Smooth muscle cell (in vitro differentiated cells): ENCODE measurements at regions not wholly inside any gene's neighbourhood (a gene's known extent, or its start where the extent isn't known, plus 50 kb on each side); places are given as distances from the start of the nearest gene placed in this dataset.

Experiments
- DNase-seq: peaks from one replicate; lab custom pipeline; 2025; ENCODE audit not compliant: unreplicated experiment; lab: John Stamatoyannopoulos, UW
- H2AFZ ChIP-seq: fragments of 200-600 bp; sonication (generic); 2 replicates; pipeline ENCODE4 v1.6.0; 2016; ENCODE audit warnings: antibody characterized with exemption, low read depth, mild to moderate bottlenecking
- H3F3A ChIP-seq: fragments of 200-600 bp; sonication (generic); 2 replicates; pipeline ENCODE4 v1.6.0; 2017; ENCODE audit warnings: antibody characterized with exemption, low read depth
- H3K27ac ChIP-seq: fragments of 200-600 bp; sonication (generic); 2 replicates; pipeline ENCODE4 v1.5.1; 2016; ENCODE audit warnings: low read depth, mild to moderate bottlenecking
- H3K27me3 ChIP-seq: fragments of 200-600 bp; sonication (generic); 2 replicates; pipeline ENCODE4 v1.6.1; 2016; ENCODE audit warnings: low read depth, mild to moderate bottlenecking
- H3K36me3 ChIP-seq: fragments of 200-600 bp; sonication (generic); 2 replicates; pipeline ENCODE4 v1.5.1; 2016; ENCODE audit warnings: low read depth
- H3K4me1 ChIP-seq: fragments of 200-600 bp; sonication (generic); 2 replicates; pipeline ENCODE4 v1.5.1; 2016; ENCODE audit warnings: low read depth
- H3K4me2 ChIP-seq: fragments of 200-600 bp; sonication (generic); 2 replicates; pipeline ENCODE4 v1.6.0; 2016; ENCODE audit warnings: mild to moderate bottlenecking
- H3K4me3 ChIP-seq: fragments of 200-600 bp; sonication (generic); 2 replicates; pipeline ENCODE4 v1.5.1; 2016; ENCODE audit warnings: mild to moderate bottlenecking
- H3K79me2 ChIP-seq: fragments of 200-600 bp; sonication (generic); 2 replicates; pipeline ENCODE4 v1.6.0; 2016; ENCODE audit warnings: low read depth, mild to moderate bottlenecking
- H3K9ac ChIP-seq: fragments of 200-600 bp; sonication (generic); 2 replicates; pipeline ENCODE4 v1.6.0; 2016; ENCODE audit warnings: low read depth
- H3K9me3 ChIP-seq: fragments of 200-600 bp; sonication (generic); replicated peaks from 2 replicates; pipeline ENCODE4 v1.5.1; 2016; ENCODE audit warnings: low read depth
- H4K20me1 ChIP-seq: fragments of 200-600 bp; sonication (generic); 2 replicates; pipeline ENCODE4 v1.6.0; 2016; ENCODE audit warnings: low read depth
- CTCF ChIP-seq: fragments of 200-600 bp; sonication (generic); IDR thresholded peaks from 2 replicates; pipeline ENCODE4 v1.5.1; 2017; ENCODE audit warnings: borderline replicate concordance, mild to moderate bottlenecking, antibody characterized with exemption; ENCODE audit not compliant: insufficient read depth, poor library complexity, severe bottlenecking
- WGBS: methylation state at CpG from one replicate; pipeline ENCODE4 v1.1.7; 2016; ENCODE audit warnings: low lambda C conversion rate; 5-methylcytosine and 5-hydroxymethylcytosine counted together

- DNase-seq, result no peak
- no peak for TF ChIP-seq CTCF
- peak overlapping the region; percentile 66 for H3K9ac ChIP-seq
- H4K20me1 ChIP-seq, result no peaks in the 10 kb centered on the region
- WGBS, result 68% methylated on average over 22 of the region's 22 CpGs
- peaks cover 20% of the 10 kb centered on the region for H3K4me1 ChIP-seq
- H3K9me3 ChIP-seq, result peaks cover 3% of the 10 kb centered on the region
- peak overlapping the region; percentile 88 for H3K27ac ChIP-seq
- H2AFZ ChIP-seq, result no peak overlapping the region
- peak overlapping the region; percentile 45 for H3K4me2 ChIP-seq
- H3F3A ChIP-seq, result no peaks in the 10 kb centered on the region
- no peaks in the 10 kb centered on the region for H3K27me3 ChIP-seq
- no peak overlapping the region for H3K4me3 ChIP-seq
- no peaks in the 10 kb centered on the region for H3K79me2 ChIP-seq
- no peaks in the 10 kb centered on the region for H3K36me3 ChIP-seq
These were observed 119.9 kb downstream of the CTTN start for GRCh38 chr11:70517988-70518907.

- Histone ChIP-seq H2AFZ (no peak overlapping the region), H3F3A (no peaks in the 10 kb centered on the region), H3K27me3 (no peaks in the 10 kb centered on the region), H3K79me2 (no peaks in the 10 kb centered on the region), H3K9ac (peak overlapping the region; percentile 18), H3K9me3 (no peaks in the 10 kb centered on the region), H3K4me1 (peaks cover 22% of the 10 kb centered on the region), H3K4me3 (no peak overlapping the region), H4K20me1 (no peaks in the 10 kb centered on the region), H3K36me3 (no peaks in the 10 kb centered on the region), H3K4me2 (no peak overlapping the region), H3K27ac (peak overlapping the region; percentile 88)
- DNase-seq, result no peak
- 71% methylated on average over 8 of the region's 8 CpGs for WGBS
- no peak for TF ChIP-seq CTCF
These were observed 120.8 kb downstream of the CTTN start for GRCh38 chr11:70519117-70519516.

GRCh38 chr11:70521475-70522308 is 123.4 kb downstream of the CTTN start:
- no peak overlapping the region for H3K27ac ChIP-seq
- no peak for TF ChIP-seq CTCF
- no peak overlapping the region for H3K9ac ChIP-seq
- no peaks in the 10 kb centered on the region for H4K20me1 ChIP-seq
- H3K27me3 ChIP-seq, result no peaks in the 10 kb centered on the region
- no peak for DNase-seq
- H3K4me3 ChIP-seq, result no peak overlapping the region
- H2AFZ ChIP-seq, result no peak overlapping the region
- H3K9me3 ChIP-seq, result no peaks in the 10 kb centered on the region
- WGBS, result 87% methylated on average over 22 of the region's 22 CpGs
- peaks cover 32% of the 10 kb centered on the region for H3K4me1 ChIP-seq
- no peaks in the 10 kb centered on the region for H3F3A ChIP-seq
- no peaks in the 10 kb centered on the region for H3K36me3 ChIP-seq
- no peaks in the 10 kb centered on the region for H3K79me2 ChIP-seq
- H3K4me2 ChIP-seq, result no peak overlapping the region
